Hematopoietic multipotent progenitor cell treated with erythropoietin and hydrocortisone succinate and interleukin-3 and kit ligand, for 6 days (in vitro differentiated cells): ENCODE measurements at regions not wholly inside any gene's neighbourhood (a gene's known extent, or its start where the extent isn't known, plus 50 kb on each side); places are given as distances from the start of the nearest gene placed in this dataset.
A peak's percentile ranks its signal among the peaks of the same experiment; 100 is the strongest.

ENCODE experiments used
- DNase-seq: peaks from one replicate; pipeline ENCODE4 v3.0.0-alpha.2; 2015

GRCh38 chrX:143800150-143800549 is 79.6 kb upstream of the SPANXN2 start:
- DNase-seq: no peak

GRCh38 chrX:143788265-143788664 is 67.7 kb upstream of the SPANXN2 start:
- DNase-seq: peak; percentile 3

- DNase-seq: no peak
Observed at GRCh38 chrX:143787341-143787740, 66.8 kb upstream of the SPANXN2 start.

- DNase-seq: no peak
Observed at GRCh38 chrX:143781103-143781502, 60.6 kb upstream of the SPANXN2 start.
